ENCODE measurements at regions not wholly inside any gene's neighbourhood (a gene's known extent, or its start where the extent isn't known, plus 50 kb on each side); places are given as distances from the start of the nearest gene placed in this dataset.

GRCh38 chr7:113440173-113440572 lies 321.8 kb upstream of the SMIM30 start:
- Histone ChIP-seq H3K4me3 (ENCODE audit: low read depth, low read length) (no peak overlapping the region), H3K36me3 (ENCODE audit: control insufficient read depth, insufficient read depth, low read length) (no peaks in the 10 kb centered on the region), H3K27me3 (ENCODE audit: control insufficient read depth, insufficient read depth, low read length) (no peaks in the 10 kb centered on the region)
- ChIA-PET POLR2A (no interaction called here), CTCF (interaction anchor here (0.6 kb wide), 1 partner anchor 19 kb away, joined by 3 read pairs; no protein-coding TSS in a partner anchor)
- no peak for DNase-seq (ENCODE audit: low read depth)
- TF ChIP-seq CTCF (IDR thresholded peaks at IDR 0.05; ENCODE audit: insufficient read depth, low read depth, low read length): no peak

- ChIA-PET CTCF (no interaction called here), POLR2A (no interaction called here)
Measured at GRCh38 chr7:113431406-113431805, 313.1 kb upstream of the SMIM30 start.

GRCh38 chr7:113424185-113424817 lies 305.9 kb upstream of the SMIM30 start:
- H3K4me3 ChIP-seq (ENCODE audit: low read depth, low read length): no peak overlapping the region
- no peak for TF ChIP-seq CTCF (IDR thresholded peaks at IDR 0.05; ENCODE audit: insufficient read depth, low read depth, low read length)
- no peak for DNase-seq (ENCODE audit: low read depth)
- POLR2A ChIA-PET: no interaction called here
- CTCF ChIA-PET: interaction anchor here (1.0 to 3.1 kb wide), 4 partner anchors 265 to 874 kb away, joined by 3 to 14 read pairs (median 4); no protein-coding TSS in a partner anchor
- no peaks in the 10 kb centered on the region for H3K36me3 ChIP-seq (ENCODE audit: control insufficient read depth, insufficient read depth, low read length)
- no peaks in the 10 kb centered on the region; the same call in 1 of the 2 replicates for H3K27me3 ChIP-seq (ENCODE audit: control insufficient read depth, insufficient read depth, low read length)

More at GRCh38 chr7:113431406-113431805, 313.1 kb upstream of the SMIM30 start:
- Histone ChIP-seq H3K27me3 (ENCODE audit: control insufficient read depth, insufficient read depth, low read length) (no peaks in the 10 kb centered on the region), H3K4me3 (ENCODE audit: low read depth, low read length) (no peak overlapping the region), H3K36me3 (ENCODE audit: control insufficient read depth, insufficient read depth, low read length) (no peaks in the 10 kb centered on the region)
- no peak for TF ChIP-seq CTCF (IDR thresholded peaks at IDR 0.05; ENCODE audit: insufficient read depth, low read depth, low read length)
- no peak for DNase-seq (ENCODE audit: low read depth)

GRCh38 chr7:113421696-113422330 lies 303.5 kb upstream of the SMIM30 start:
- Histone ChIP-seq H3K36me3 (ENCODE audit: control insufficient read depth, insufficient read depth, low read length) (no peaks in the 10 kb centered on the region), H3K4me3 (ENCODE audit: low read depth, low read length) (no peak overlapping the region), H3K27me3 (ENCODE audit: control insufficient read depth, insufficient read depth, low read length) (no peaks in the 10 kb centered on the region; the same call in 1 of the 2 replicates)
- ChIA-PET CTCF (interaction anchor here (0.7 to 4.5 kb wide), 17 partner anchors 14 to 875 kb away, joined by 3 to 20 read pairs (median 4); no protein-coding TSS in a partner anchor), POLR2A (no interaction called here)
- peak; percentile 88 for TF ChIP-seq CTCF (IDR thresholded peaks at IDR 0.05; ENCODE audit: insufficient read depth, low read depth, low read length)
- peak; percentile 3 for DNase-seq (ENCODE audit: low read depth)

- no peak for DNase-seq (ENCODE audit: low read depth)
- Histone ChIP-seq H3K4me3 (ENCODE audit: low read depth, low read length) (no peak overlapping the region), H3K36me3 (ENCODE audit: control insufficient read depth, insufficient read depth, low read length) (no peaks in the 10 kb centered on the region), H3K27me3 (ENCODE audit: control insufficient read depth, insufficient read depth, low read length) (no peaks in the 10 kb centered on the region)
- no peak for TF ChIP-seq CTCF (IDR thresholded peaks at IDR 0.05; ENCODE audit: insufficient read depth, low read depth, low read length)
- POLR2A ChIA-PET: no interaction called here
- CTCF ChIA-PET: no interaction called here
Measured at GRCh38 chr7:113414401-113415035, 296.2 kb upstream of the SMIM30 start.
